Mucosa of descending colon (tissue), 3 donors: ENCODE measurements at regions not wholly inside any gene's neighbourhood (a gene's known extent, or its start where the extent isn't known, plus 50 kb on each side); places are given as distances from the start of the nearest gene placed in this dataset.

ENCODE experiments used
- ATAC-seq: fragments of 200-7000 bp; cut with Tn5 transposase; one replicate; pipeline ENCODE4 v1.9.1; 2020; ENCODE audit warnings: mild to moderate bottlenecking, moderate library complexity
- DNase-seq, 3 donors: peaks; one replicate each; pipeline ENCODE4 v3.0.0-alpha.2; 2020
- H3K36me3 ChIP-seq: fragments of 200-600 bp; one replicate; pipeline ENCODE4 v1.8.0; 2021; ENCODE audit warnings: low read depth, mild to moderate bottlenecking
- H3K4me1 ChIP-seq: fragments of 200-600 bp; one replicate; pipeline ENCODE4 v1.8.0; 2021; ENCODE audit warnings: low read depth, mild to moderate bottlenecking
- H3K4me3 ChIP-seq: fragments of 200-600 bp; one replicate; pipeline ENCODE4 v1.8.0; 2021; ENCODE audit warnings: mild to moderate bottlenecking
- H3K9me3 ChIP-seq: fragments of 200-600 bp; one replicate; pipeline ENCODE4 v1.8.0; 2021; ENCODE audit warnings: mild to moderate bottlenecking
- CTCF ChIP-seq: fragments of 200-600 bp; IDR thresholded peaks from one replicate; pipeline ENCODE4 v1.8.0; 2022; ENCODE audit warnings: antibody characterized with exemption, mild to moderate bottlenecking
- intact Hi-C, 2 donors: fragments of 100-400 bp; cut with DNase I in 1 of 2; cut with micrococcal nuclease in 1 of 2; formaldehyde crosslinking; loops; one replicate each; pipeline versions ENCODE4 v1.11.0 to v1.11.1; 2022; cut with DNase I, micrococcal nuclease
- donor health status: DM: no; HTN: no; CAD: no; lungs with moderate emphysema.
- donor health status: DM: no; HTN: no; CAD: no.
- donor health status: DM: no; HTN: yes; CAD: no.

GRCh38 chr20:6228302-6228843 is 105.5 kb upstream of the FERMT1 start:
- Histone ChIP-seq H3K36me3 (no peaks in the 10 kb centered on the region), H3K9me3 (no peaks in the 10 kb centered on the region), H3K4me1 (no peaks in the 10 kb centered on the region), H3K4me3 (no peak overlapping the region)
- ATAC-seq (no peak), DNase-seq (no peak)
- intact Hi-C loops, result no loop called here
- TF ChIP-seq CTCF, result no peak

- Histone ChIP-seq H3K4me1 (no peaks in the 10 kb centered on the region), H3K36me3 (no peaks in the 10 kb centered on the region), H3K4me3 (no peak overlapping the region), H3K9me3 (no peaks in the 10 kb centered on the region)
- TF ChIP-seq CTCF, result no peak
- intact Hi-C loops, result no loop called here
- ATAC-seq, result no peak
- DNase-seq, result peak in 1 of 3 donors; percentile 36
Measured at GRCh38 chr20:6213311-6213710, 90.5 kb upstream of the FERMT1 start.

GRCh38 chr20:6212903-6213302 is 90.1 kb upstream of the FERMT1 start:
- H3K4me1 ChIP-seq, result no peaks in the 10 kb centered on the region
- no peak for TF ChIP-seq CTCF
- no peaks in the 10 kb centered on the region for H3K9me3 ChIP-seq
- no peaks in the 10 kb centered on the region for H3K36me3 ChIP-seq
- no peak for ATAC-seq
- peak in 1 of 3 donors; percentile 33 for DNase-seq
- intact Hi-C loops, result no loop called here
- H3K4me3 ChIP-seq, result no peak overlapping the region

DNA sequence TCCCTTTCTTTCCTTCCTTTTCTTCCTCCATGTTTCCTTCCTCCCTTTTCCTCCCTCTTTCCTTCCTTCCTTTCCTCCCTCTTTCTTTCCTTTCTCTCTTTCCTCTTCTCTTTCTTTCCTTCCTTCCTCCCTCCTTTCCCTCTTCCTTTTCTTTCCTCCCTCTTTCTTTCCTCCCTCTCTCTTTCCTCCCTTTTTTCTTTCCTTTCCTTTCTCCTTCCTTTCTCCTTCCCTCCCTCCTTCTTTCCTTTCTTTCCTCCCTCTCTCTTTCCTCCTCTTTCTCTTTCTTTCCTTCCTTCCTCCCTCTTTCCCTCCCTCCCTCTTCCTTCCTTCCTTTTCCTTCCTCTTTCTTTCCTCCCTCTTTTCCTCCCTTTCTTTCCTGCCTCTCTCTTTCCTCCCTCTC is 86.3 kb upstream of the FERMT1 start:
- TF ChIP-seq CTCF, result no peak
- no peak for ATAC-seq
- Histone ChIP-seq H3K9me3 (no peaks in the 10 kb centered on the region), H3K4me1 (no peaks in the 10 kb centered on the region), H3K4me3 (no peak overlapping the region), H3K36me3 (no peaks in the 10 kb centered on the region)
- intact Hi-C loops, result no loop called here
- no peak for DNase-seq

DNA sequence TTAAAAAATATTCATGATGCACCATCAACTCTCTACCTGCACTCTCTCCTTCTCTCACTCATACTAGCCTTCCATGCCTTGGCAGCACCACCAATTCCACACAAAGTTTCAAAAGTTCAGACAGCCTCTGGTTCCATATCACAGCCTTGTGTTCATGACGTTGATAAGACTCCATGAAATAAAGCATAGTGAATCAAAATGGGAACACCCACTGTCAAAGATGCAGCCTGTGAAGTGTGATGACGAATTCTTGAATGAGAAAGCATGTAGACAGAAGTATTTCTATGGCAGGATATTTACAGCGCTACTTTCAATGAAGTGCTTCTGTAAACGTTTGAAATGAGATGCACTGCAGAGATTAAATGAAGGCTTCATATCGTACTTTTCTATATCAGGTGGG is 77.3 kb upstream of the FERMT1 start:
- Histone ChIP-seq H3K36me3 (no peaks in the 10 kb centered on the region), H3K4me3 (no peak overlapping the region), H3K4me1 (no peaks in the 10 kb centered on the region), H3K9me3 (no peaks in the 10 kb centered on the region)
- DNase-seq, result no peak
- no peak for ATAC-seq
- TF ChIP-seq CTCF, result no peak
- intact Hi-C loops, result no loop called here

DNA sequence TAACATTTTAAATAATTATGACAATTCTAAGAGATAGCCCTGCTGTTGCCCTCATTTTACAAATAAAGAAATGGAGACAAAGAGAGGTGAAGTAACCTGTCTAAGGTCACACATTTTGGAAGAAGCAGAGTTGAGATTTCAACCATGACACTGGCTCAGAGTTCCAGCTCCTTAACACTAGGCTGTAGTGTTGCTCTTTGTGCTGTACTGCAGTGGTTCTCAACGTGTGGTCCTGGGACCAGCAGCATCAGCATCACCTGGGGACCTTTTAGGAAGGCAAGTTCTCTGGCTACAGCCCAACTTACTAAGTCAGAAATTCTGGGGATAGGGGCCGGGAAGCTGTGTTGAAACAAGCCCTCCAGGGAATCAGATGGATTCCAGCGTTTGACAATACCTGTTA is 62.4 kb upstream of the FERMT1 start:
- H3K9me3 ChIP-seq, result no peaks in the 10 kb centered on the region
- H3K4me1 ChIP-seq, result no peaks in the 10 kb centered on the region
- no peak for ATAC-seq
- no peak for TF ChIP-seq CTCF
- H3K36me3 ChIP-seq, result no peaks in the 10 kb centered on the region
- intact Hi-C loops, result loop anchor here in 1 of 2 donors (10.0 kb wide), 1 partner anchor 760 kb away; no protein-coding TSS in a partner anchor
- H3K4me3 ChIP-seq, result no peak overlapping the region
- DNase-seq, result no peak
